ENCODE measurements at regions not wholly inside any gene's neighbourhood (a gene's known extent, or its start where the extent isn't known, plus 50 kb on each side); places are given as distances from the start of the nearest gene placed in this dataset.

DNA sequence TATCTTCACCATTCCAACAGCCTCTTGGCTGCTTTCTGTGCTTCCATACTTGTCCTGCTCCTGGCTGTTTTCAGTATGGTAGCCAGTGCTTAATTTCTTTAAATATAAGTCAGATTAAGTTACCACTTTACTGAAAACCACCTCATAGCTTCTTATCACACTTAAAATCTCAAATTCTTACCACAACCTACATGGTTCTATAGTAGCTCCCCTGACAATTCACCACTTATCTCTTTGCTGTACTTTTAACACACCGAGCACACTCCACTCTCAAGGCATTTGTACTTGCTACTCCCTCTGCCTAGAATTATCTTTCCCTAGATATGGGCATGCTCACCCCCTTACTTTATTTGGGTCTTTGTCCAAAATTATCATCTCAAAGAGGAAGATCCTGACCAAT lies 369.0 kb downstream of the TENT5A start:
- WGBS (ENCODE audit: insufficient coverage, low coverage, low lambda C conversion rate, missing lambda C conversion rate): 78% methylated on average over 1 of the region's 1 CpG
- Histone ChIP-seq H3K27ac (no peak overlapping the region), H3K9me3 (no peaks in the 10 kb centered on the region), H3K27me3 (no peaks in the 10 kb centered on the region), H3K36me3 (no peaks in the 10 kb centered on the region), H3K4me1 (peaks cover 0 to 11% (median 3%) of the 10 kb centered on the region in 4 donors), H3K4me3 (no peak overlapping the region)
- TF ChIP-seq, protein P1, sequence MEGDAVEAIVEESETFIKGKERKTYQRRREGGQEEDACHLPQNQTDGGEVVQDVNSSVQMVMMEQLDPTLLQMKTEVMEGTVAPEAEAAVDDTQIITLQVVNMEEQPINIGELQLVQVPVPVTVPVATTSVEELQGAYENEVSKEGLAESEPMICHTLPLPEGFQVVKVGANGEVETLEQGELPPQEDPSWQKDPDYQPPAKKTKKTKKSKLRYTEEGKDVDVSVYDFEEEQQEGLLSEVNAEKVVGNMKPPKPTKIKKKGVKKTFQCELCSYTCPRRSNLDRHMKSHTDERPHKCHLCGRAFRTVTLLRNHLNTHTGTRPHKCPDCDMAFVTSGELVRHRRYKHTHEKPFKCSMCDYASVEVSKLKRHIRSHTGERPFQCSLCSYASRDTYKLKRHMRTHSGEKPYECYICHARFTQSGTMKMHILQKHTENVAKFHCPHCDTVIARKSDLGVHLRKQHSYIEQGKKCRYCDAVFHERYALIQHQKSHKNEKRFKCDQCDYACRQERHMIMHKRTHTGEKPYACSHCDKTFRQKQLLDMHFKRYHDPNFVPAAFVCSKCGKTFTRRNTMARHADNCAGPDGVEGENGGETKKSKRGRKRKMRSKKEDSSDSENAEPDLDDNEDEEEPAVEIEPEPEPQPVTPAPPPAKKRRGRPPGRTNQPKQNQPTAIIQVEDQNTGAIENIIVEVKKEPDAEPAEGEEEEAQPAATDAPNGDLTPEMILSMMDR (IDR thresholded peaks at IDR 0.05): no peak
- TF ChIP-seq POLR2A (IDR thresholded peaks at IDR 0.05): no peak
- no peak for DNase-seq
- ATAC-seq: no peak
- intact Hi-C loops (cut with DNase I): no loop called here

- no peak overlapping the region for H3K27ac ChIP-seq
- WGBS (ENCODE audit: insufficient coverage, low coverage, low lambda C conversion rate, missing lambda C conversion rate): 46% methylated on average over 4 of the region's 4 CpGs
- no peaks in the 10 kb centered on the region for H3K27me3 ChIP-seq
- DNase-seq (no peak), ATAC-seq (peak in 3 of 4 donors; percentile 7 to 58 (median 24))
- H3K36me3 ChIP-seq: no peaks in the 10 kb centered on the region
- no peak overlapping the region for H3K4me3 ChIP-seq
- peaks cover 0 to 11% (median 3%) of the 10 kb centered on the region in 4 donors for H3K4me1 ChIP-seq
- TF ChIP-seq, protein P1 (IDR thresholded peaks at IDR 0.05): no peak
- TF ChIP-seq POLR2A (IDR thresholded peaks at IDR 0.05): no peak
- intact Hi-C loops (cut with DNase I): no loop called here
- H3K9me3 ChIP-seq: no peaks in the 10 kb centered on the region
Measured at GRCh38 chr6:81382852-81383251, 369.6 kb downstream of the TENT5A start.

GRCh38 chr6:81381382-81381916 lies 371.0 kb downstream of the TENT5A start:
- WGBS (ENCODE audit: insufficient coverage, low coverage, low lambda C conversion rate, missing lambda C conversion rate): 34% methylated on average over 1 of the region's 1 CpG
- Histone ChIP-seq H3K27me3 (no peaks in the 10 kb centered on the region), H3K4me3 (no peak overlapping the region), H3K27ac (peak overlapping the region in 1 of 3 donors; percentile 45), H3K4me1 (peaks cover 0 to 11% (median 3%) of the 10 kb centered on the region in 4 donors), H3K36me3 (no peaks in the 10 kb centered on the region), H3K9me3 (no peaks in the 10 kb centered on the region)
- no peak for DNase-seq
- TF ChIP-seq POLR2A (IDR thresholded peaks at IDR 0.05): no peak
- TF ChIP-seq, protein P1 (IDR thresholded peaks at IDR 0.05): no peak
- peak; percentile 81 to 90 (median 86) for ATAC-seq
- intact Hi-C loops (cut with DNase I): no loop called here

GRCh38 chr6:81380718-81381338 lies 371.7 kb downstream of the TENT5A start:
- 6% methylated on average over 1 of the region's 1 CpG for WGBS (ENCODE audit: insufficient coverage, low coverage, low lambda C conversion rate, missing lambda C conversion rate)
- no peaks in the 10 kb centered on the region for H3K36me3 ChIP-seq
- ATAC-seq (peak; percentile 78 to 91 (median 84)), DNase-seq (no peak)
- H3K27ac ChIP-seq: peak overlapping the region in 2 of 3 donors; percentile 30 to 45
- H3K4me1 ChIP-seq: peaks cover 0 to 11% (median 3%) of the 10 kb centered on the region in 4 donors
- H3K27me3 ChIP-seq: no peaks in the 10 kb centered on the region
- TF ChIP-seq, protein P1 (IDR thresholded peaks at IDR 0.05): no peak
- TF ChIP-seq POLR2A (IDR thresholded peaks at IDR 0.05): no peak
- H3K4me3 ChIP-seq: no peak overlapping the region
- intact Hi-C loops (cut with DNase I): no loop called here
- no peaks in the 10 kb centered on the region for H3K9me3 ChIP-seq
